ACHN (cell line): ENCODE measurements at regions not wholly inside any gene's neighbourhood (a gene's known extent, or its start where the extent isn't known, plus 50 kb on each side); places are given as distances from the start of the nearest gene placed in this dataset.
"Not testable (repeated sequence)": the region's sequence is repeated elsewhere in the genome, so short reads cannot be mapped to it uniquely, and the experiment has no call there.

Source experiments
- DNase-seq: peaks from one replicate; pipeline ENCODE4 v3.0.0-alpha.2; 2015
- in situ Hi-C: cut with HindIII; loops from 2 replicates; pipeline ENCODE4 v1.10.0; 2017; ENCODE audit warnings: low sequenced_read_pairs, low pct_ligation_motif_present, low pct_unique_long_range_greater_than_20kb

DNA sequence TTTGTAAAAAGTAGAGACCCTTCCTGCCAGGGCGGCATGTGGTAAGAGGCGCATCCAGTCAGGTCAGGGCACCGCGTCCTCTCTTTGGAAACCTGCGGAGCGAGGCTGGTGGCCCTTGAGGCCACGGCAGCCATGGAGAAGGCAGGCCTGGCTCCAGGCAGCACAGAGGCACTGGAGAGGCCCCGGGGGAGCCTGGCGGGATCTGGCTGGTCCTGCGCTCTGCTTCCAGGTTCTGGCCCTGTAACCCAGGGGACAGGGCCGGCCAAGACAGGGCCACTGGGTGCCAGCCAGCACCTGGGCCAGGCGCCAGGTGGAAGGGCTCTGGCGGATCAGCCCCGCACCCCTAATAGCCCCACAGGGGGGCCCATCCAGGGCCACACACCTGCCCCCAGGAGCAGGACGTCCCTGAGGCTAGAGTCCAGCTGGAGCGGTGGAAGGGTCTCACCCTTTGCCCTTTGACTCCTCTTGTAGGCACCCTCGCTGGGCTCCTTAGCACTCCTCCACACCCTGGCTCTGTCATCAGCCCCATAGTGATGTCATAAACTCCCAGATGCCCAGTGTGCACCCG, 272.4 kb upstream of the NRSN1 start:
- DNase-seq, in situ Hi-C loops: not testable (repeated sequence)

DNA sequence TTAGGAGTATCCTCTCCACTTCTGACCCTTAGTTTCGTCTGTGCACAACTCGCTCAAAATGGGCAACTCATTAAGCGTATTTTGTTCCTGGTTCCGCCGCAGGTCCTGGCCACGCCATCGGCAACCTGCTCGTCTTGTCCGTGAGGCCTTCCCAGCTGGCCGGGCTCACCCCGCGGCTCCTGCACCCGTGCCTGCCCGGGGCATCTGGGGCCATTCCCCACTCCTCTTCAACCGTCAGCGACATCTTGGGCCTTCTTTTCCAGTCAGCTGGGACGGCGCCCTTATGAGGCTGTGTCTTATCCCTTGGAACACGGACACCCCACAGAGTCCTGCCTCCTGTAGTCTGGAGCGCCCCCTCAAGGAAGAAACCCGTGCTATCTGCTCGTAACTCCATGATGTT, 271.9 kb upstream of the NRSN1 start:
- in situ Hi-C loops, result not testable (repeated sequence)

DNA sequence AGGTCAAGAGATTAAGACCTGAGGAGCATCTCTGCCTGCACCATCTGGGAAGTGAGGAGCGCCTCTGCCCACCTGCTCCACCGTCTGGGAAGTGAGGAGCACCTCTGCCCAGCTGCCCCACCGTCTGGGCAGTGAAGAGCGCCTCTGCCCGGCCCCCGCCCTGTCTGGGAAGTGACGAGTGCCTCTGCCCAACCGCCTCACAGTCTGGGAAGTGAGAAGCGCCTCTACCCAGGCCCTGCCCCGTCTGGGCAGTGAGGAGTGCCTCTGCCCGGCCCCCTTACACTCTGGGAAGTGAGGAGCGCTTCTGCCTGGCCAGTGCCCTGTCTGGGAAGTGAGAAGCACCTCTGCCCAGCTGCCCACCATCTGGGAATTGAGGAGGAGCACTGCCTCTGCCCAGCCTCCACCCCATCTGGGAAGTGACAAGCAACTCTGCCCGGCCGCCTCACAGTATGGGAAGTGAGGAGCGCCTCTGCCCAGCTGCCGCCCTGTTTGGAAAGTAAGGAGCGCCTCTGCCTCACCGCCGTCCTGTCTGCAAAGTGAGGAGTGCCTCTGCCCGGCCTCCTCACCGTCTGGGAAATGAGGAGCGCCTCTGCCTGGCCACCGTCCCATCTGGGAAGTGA, 270.4 kb upstream of the NRSN1 start:
- no peak for DNase-seq
- in situ Hi-C loops, result no loop called here

More for the DNA sequence above, 271.9 kb upstream of the NRSN1 start:
- DNase-seq, result not testable (repeated sequence)

DNA sequence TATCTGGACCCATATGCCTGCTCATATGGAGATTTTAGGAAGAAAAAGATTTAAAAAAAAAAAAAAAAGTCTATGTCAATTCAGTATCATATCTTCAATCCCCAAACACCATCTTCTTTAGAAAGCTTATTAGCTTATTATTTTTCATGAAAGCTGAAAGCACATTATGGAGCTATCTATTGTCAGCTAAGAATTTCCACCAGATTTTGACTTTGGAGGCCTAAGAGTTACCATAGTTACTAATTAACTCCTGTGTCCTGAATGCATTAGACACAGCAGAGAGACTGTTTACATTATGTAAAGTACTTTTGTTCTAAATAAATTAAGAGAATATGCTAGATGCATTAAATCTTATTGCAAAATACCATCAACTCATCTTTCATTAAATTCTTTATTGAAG, 255.5 kb upstream of the NRSN1 start:
- in situ Hi-C loops, result no loop called here
- DNase-seq, result no peak

DNA sequence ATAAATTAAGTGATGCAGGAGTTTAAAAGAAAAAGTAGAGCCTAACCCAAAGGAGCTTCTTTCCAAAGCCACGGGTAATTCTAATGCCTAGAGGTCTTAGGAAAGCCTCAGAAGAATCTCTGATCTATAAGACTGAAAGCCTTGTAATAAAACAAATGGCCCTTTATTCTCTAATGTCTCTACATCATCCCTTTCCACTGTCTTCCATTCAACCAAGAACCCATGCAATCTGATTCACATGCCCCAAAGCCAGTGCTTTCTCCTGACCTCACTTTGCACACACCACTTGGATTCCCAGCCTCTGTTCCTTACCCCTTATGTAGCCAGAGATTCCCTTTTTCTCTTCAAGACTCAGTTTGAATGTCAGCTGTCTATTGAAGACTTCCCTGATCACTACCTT, 252.9 kb upstream of the NRSN1 start:
- in situ Hi-C loops, result no loop called here
- no peak for DNase-seq

DNA sequence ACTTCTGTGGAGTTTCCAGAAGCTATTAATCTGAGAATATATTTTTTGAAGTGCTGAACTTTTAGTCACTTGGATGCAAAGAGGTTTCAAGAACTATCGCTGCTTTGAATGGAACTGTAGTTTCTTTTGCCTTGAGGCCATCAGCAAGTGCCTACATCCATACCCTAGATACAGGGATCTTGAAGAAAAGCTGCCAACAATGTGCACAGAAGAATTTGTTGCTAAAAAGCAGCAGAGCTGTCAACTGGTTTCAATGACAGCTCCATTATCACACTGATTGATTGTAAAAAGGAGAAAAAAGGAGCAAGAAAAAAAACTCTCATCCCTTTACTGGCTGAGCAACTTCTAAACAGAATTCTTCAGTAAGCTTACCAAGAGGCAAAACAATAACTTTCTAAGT, 251.0 kb upstream of the NRSN1 start:
- no peak for DNase-seq
- in situ Hi-C loops, result no loop called here

DNA sequence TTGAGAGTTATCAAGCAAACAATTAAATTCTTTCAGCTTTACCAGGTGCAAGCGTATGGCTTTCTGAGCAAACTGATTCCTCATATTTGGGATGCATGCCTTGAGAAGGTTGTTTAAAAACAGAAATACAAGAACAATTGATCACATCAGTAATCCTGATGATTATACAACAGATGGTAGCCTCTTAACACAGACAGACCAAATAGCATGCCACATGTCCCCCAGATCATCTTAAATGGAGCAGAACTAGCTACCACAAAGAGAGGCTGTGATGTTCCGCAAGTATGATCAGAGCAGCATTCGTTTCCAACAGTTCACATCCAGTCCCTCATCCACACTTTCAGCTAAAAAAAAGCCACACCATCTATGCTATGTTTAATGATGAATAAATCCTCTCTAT, 246.2 kb upstream of the NRSN1 start:
- in situ Hi-C loops, result no loop called here
- DNase-seq, result no peak

DNA sequence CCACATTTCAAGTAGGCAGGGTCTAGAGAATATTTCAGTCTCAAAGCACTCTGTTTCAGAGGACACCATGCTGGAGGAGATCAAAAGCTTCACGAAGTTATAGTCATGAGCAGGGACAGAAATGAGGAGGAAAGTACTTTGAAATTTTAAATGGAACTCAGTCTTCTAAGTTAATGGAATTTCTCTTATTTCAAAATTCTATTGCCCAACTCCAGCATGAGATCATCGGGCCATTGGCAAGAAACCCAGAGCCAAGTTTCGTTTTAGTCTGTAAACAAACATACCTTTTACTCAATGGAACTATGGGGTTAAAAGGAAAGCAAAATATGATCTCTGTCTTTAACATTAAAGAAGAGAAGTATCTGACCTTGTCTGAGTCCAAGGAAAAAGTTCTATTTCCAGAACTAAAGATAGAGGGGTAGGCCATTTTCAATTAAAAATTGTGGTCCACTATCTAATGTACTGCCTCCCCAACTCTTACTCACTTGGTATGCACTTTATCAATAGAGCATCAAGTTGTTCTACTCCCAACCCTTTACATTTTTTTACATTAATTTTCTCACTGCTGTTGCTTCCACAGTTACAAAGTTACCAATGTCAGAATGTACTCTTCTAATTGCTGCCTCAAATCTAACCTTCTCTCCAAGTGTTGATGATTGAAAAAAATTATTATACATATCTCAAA, 235.3 kb upstream of the NRSN1 start:
- no peak for DNase-seq
- in situ Hi-C loops, result no loop called here

DNA sequence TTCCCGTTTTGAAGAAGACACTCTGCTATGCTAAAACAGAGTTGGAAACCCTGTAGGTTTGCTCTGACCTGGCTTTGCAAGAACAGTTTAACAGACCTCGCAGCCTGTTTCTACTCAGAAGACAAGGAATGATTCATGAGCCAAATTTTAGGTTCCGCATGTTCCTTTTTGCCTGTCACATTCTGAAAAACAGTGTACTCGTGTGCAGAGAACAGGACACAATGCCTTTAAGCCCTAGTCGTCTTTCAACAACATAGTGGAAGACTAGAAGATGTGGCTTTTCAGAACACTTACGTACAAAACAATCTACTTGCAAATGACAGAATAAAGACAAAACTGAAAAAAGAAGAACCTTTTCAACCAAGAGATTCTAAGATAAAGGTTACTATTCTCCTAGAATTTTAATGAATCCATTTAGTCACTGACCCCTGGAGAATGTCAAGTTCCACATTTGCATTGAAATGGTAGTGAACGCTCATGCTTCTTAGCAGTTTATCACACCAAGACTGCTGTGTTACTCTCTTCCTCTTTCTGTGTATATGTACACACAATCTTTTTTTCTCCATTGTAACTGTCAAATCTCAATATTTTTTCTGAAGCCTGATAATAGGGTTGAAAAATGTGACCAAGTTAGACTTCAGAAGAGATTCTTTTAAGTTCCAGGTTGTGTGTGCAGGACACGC, 220.7 kb upstream of the NRSN1 start:
- no peak for DNase-seq
- in situ Hi-C loops, result no loop called here

DNA sequence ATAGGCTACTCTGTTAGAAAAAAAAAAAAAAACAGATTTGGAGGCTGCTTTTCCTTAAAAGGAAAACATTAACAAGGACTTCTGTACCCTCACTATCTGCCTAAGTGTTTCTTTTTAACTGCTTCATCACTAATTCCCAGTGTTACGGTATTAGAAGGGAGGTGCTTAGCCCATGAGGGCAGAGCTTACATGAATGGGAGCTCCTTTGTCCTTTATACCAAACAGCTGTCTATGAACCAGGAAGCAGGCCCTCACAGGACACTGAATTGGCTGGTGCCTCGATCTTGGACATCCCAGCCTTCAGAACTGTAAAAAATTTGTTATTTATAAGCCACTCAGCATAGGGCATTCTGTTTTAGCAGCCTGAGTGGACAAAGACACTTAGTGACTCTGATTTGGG, 215.6 kb upstream of the NRSN1 start:
- no peak for DNase-seq
- in situ Hi-C loops, result no loop called here

DNA sequence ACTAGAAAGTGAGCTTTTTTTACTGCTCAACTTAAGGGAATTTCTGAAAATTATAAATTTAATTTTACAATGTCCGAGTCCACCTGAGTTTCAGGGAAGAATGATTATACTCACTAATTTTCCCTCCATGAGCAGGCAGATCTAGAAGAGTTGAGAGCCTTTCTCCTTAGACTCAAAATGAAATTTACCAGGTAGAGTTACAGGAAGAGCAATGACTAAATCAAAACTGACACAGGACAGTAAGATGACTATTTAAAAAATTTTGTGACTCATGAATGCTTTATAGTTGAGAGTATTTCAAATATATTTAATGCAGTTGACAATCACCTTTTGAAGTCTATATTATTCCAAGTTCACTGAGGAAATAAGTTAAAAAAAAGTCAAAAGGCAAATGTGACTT, 198.1 kb upstream of the NRSN1 start:
- DNase-seq, result no peak
- in situ Hi-C loops, result no loop called here

DNA sequence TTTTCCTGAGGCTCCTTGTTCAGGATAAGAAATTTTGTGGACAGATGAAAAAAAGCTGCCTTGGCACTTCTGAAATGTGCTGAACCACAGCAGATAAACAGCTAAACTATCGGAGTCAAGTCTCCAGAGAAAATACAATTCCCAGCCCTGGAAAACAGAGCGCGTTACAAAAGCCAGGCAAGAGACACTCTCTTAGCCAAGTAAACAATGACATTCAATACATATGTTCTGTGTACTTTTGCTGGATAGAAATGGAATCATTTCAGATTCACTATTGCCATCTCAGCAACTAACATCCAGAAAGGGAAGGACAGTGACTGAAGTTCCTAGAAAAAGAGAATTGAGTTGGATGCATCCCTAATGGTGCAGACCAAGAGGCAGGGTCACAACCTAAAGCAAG, 196.8 kb upstream of the NRSN1 start:
- in situ Hi-C loops, result no loop called here
- no peak for DNase-seq

DNA sequence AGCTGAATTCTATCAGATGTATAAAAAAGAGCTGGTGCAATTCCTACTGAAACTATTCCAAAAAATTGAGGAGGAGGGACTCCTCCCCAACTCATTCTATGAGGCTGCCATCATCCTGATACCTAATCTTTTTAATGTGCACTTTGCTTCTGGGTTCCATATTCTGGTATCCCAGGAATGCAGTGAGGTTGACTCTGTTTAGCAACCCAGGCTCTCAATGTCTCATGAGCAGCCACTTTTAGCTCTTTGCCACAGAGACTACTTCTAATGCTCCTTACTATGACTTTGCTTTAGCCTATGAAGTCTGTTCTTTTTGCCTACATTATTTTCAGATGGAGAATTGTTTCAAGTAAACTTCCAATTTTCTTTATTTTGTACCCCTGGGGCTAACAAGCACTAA, 185.5 kb upstream of the NRSN1 start:
- DNase-seq, result no peak
- in situ Hi-C loops, result no loop called here

DNA sequence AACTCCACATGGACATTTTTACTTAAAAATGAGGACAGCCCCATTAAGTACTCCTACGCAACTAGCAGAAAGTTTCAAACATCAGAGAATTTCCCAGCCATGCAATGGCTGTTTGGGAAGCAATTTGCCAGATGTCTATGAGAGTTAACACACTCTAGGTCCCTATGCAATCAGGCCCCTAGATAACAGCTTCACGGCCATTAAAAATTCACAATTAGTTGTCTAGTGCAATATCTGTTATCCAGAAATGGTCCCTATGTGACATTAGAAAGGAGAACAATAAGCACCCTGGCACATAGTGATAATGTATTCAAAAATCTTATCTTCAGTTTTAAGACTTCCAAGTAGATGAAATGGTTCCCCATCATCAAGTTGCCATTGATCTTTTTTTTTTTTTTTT, 174.3 kb upstream of the NRSN1 start:
- in situ Hi-C loops, result no loop called here

DNA sequence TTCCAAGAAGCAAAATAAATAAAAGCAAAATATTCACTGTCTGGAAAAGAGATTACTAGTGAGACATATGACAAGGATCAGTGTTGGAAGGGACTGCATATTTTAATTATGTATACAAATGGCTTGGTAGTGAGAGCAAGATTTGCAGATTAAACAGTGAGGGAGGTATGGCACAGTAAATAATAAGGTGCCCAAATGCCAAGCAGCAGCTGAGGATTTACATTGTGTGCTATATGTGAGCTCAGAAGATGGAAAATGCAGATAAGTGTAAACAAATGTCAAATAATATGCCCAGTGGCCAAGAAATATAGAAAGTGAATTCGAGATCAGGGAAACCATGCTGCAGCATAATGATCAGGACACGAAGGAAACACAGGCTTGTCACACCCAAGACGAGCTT, 173.8 kb upstream of the NRSN1 start:
- DNase-seq, result no peak
- in situ Hi-C loops, result no loop called here

More for the DNA sequence above, 174.3 kb upstream of the NRSN1 start:
- no peak for DNase-seq

DNA sequence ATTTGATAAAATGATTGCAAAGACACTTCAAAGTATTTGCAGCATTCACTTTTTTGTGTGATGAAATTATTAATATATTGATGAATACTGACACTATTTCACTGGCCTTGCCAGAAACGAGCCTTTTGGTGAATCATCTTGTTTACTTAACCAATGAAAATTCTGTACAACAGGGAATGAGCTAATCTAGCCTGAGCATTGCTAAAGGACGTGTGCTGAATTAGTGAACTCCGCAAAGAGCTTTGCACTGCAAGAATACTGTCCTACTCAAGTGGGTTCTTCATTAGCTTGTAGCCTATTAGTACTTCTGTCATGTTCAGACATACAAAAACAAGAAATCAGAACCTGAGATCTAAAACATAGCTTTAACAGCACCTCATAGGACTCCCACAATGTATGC, 172.0 kb upstream of the NRSN1 start:
- in situ Hi-C loops, result no loop called here
- no peak for DNase-seq

DNA sequence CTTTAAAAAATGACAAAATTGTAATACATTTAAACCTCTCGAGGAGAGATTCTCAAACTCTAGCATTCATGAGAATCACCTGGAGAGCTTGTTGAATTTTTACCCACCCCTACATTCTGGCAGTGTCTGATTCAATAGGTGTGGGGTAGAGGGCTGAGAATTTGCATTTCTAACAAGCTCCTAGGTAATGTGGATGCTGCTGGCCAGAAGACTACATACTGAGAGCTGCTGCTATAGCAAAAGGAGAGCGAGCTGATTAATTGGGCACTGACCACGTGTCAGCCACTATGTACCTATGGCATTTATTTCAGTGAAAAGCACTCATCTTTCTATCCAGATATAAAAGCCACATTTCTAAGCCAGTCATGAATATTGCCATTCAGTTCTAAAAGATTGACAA, 169.0 kb upstream of the NRSN1 start:
- DNase-seq, result no peak
- in situ Hi-C loops, result no loop called here

DNA sequence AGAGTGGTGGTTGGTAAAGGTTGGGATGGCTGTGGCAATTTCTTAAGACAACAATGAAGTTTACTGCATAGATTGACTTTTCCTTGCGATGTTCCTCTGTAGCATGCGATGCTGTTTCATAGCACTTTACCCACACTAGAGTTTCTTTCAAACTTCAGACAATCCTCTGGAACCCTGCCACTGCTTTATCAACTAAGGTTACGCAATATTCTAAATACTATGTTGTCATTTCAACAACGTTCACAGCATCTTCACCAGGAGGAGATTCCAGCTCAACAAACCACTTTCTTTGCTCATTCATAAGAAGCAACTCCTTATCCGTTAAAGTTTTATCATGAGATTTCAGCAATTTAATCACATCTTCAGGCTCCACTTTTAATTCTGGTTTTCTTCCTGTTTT, 161.2 kb upstream of the NRSN1 start:
- no peak for DNase-seq
- in situ Hi-C loops, result no loop called here

DNA sequence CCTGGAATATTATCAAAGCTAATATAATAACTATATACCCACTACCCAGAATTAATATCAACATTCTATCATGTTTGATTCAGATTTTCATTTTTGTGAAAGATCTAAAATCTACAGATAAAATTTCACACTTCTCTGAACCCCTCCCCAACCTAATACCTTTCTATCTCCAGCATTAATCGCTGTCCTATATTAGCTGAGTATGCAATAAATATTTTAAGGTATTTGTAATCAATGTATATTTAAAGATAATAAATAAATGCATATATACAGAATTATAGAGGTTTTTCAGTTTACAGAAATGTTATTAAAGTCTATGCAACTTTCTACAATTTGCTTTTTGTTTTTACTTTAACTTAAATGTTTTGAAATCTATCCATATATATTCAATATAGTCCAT, 156.7 kb upstream of the NRSN1 start:
- in situ Hi-C loops, result no loop called here
- DNase-seq, result no peak

DNA sequence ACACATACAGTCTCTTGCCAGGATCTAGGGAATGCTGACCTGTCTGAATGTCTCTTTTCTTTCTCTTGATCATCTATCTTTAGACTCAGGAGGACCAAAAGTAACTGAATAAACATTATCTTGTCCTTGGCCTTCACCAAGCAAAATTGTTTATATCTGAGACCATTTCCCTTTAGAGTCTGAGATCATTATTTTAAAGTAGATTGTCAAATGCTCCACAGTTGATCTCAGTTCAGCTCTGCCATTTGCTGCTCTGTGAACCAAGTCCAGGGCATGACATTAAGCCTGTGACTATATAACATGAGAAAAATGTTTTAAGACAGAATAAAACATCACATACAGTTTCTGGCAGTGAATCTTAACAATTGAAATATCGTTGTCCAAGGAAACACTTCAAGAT, 148.3 kb upstream of the NRSN1 start:
- in situ Hi-C loops, result no loop called here
- no peak for DNase-seq
